OCI-LY7 (cell line): ENCODE measurements at regions not wholly inside any gene's neighbourhood (a gene's known extent, or its start where the extent isn't known, plus 50 kb on each side); places are given as distances from the start of the nearest gene placed in this dataset.

Source experiments
- BruUV-seq: library from RNA; stranded (reverse); fragments of 400-500 nt; replicated peaks from 2 replicates; lab custom pipeline; 2021; lab: Mats Ljungman, UMichigan
- CTCF ChIA-PET: fragments of 300-600 bp; sonication (Branson Sonifier 250); formaldehyde crosslinking; loops from one replicate; lab custom pipeline; 2022; ENCODE audit warnings: antibody characterized with exemption; ENCODE audit not compliant: unreplicated experiment; lab: Charles Lee
- POLR2A ChIA-PET: fragments of 300-600 bp; sonication (Branson Sonifier 250); formaldehyde crosslinking; loops from one replicate; lab custom pipeline; 2022; ENCODE audit warnings: antibody characterized with exemption; lab: Charles Lee
- DNase-seq: peaks from one replicate; pipeline ENCODE4 v3.0.0-alpha.2; 2015; ENCODE audit warnings: low spot score
- H2AFZ ChIP-seq: fragments of 200-600 bp; sonication (generic), shearing (Covaris generic); 2 replicates; pipeline ENCODE4 v1.6.1; 2014; ENCODE audit warnings: mild to moderate bottlenecking, antibody characterized with exemption, low read length, moderate library complexity
- H3K27ac ChIP-seq: fragments of 200-600 bp; sonication (generic); 2 replicates; pipeline ENCODE4 v1.5.1; 2014; ENCODE audit warnings: mixed run types, low read depth, mild to moderate bottlenecking, moderate library complexity, low read length, inconsistent platforms; ENCODE audit not compliant: poor library complexity, severe bottlenecking
- H3K36me3 ChIP-seq: fragments of 200-600 bp; sonication (generic); 2 replicates; pipeline ENCODE4 v1.6.1; 2014; ENCODE audit warnings: mild to moderate bottlenecking, antibody characterized with exemption, low read length, moderate library complexity, mixed read lengths; ENCODE audit not compliant: insufficient read depth
- H3K4me1 ChIP-seq: fragments of 200-600 bp; sonication (generic); 2 replicates; pipeline ENCODE4 v1.5.1; 2014; ENCODE audit warnings: mild to moderate bottlenecking, low read length; ENCODE audit not compliant: insufficient read depth, poor library complexity, severe bottlenecking
- H3K4me2 ChIP-seq: fragments of 200-600 bp; sonication (generic); 2 replicates; pipeline ENCODE4 v1.6.1; 2014; ENCODE audit warnings: mild to moderate bottlenecking, low read length
- H3K4me3 ChIP-seq: fragments of 200-600 bp; sonication (generic); 2 replicates; pipeline ENCODE4 v1.5.1; 2014; ENCODE audit warnings: mild to moderate bottlenecking, low read depth, low read length; ENCODE audit not compliant: poor library complexity, severe bottlenecking
- H3K79me2 ChIP-seq: fragments of 200-600 bp; sonication (generic); 2 replicates; pipeline ENCODE4 v1.6.1; 2016; ENCODE audit warnings: low read depth, mild to moderate bottlenecking, low read length, moderate library complexity, mixed read lengths; ENCODE audit not compliant: insufficient read depth
- H3K9me2 ChIP-seq: fragments of 200-600 bp; sonication (generic); 2 replicates; pipeline ENCODE4 v1.6.1; 2016; ENCODE audit warnings: mild to moderate bottlenecking, low read length, mixed read lengths; ENCODE audit not compliant: insufficient read depth
- H3K9me3 ChIP-seq: fragments of 200-600 bp; sonication (generic); 2 replicates; pipeline ENCODE4 v1.6.1; 2014; ENCODE audit warnings: mild to moderate bottlenecking, mixed run types, low read length, mixed read lengths
- H4K20me1 ChIP-seq: fragments of 200-600 bp; sonication (generic); 2 replicates; pipeline ENCODE4 v1.6.1; 2014; ENCODE audit warnings: mild to moderate bottlenecking, antibody characterized with exemption, low read length, moderate library complexity, mixed read lengths; ENCODE audit not compliant: insufficient read depth
- CTCF ChIP-seq: fragments of 200-600 bp; sonication (generic); conservative IDR thresholded peaks from 2 replicates; pipeline ENCODE4 v1.5.1; 2014; ENCODE audit warnings: mild to moderate bottlenecking, antibody characterized with exemption, low read length, moderate library complexity, mixed read lengths
- EZH2phosphoT487 ChIP-seq: fragments of 200-600 bp; sonication (generic); IDR thresholded peaks from 2 replicates; pipeline ENCODE4 v1.6.1; 2018; ENCODE audit warnings: low read depth, borderline replicate concordance, mild to moderate bottlenecking, mixed run types, antibody characterized with exemption, low read length, moderate library complexity, mixed read lengths
- intact Hi-C: fragments of 100-400 bp; cut with micrococcal nuclease; formaldehyde crosslinking; loops from one replicate; pipeline ENCODE4 v1.10.0; 2022; ENCODE audit not compliant: unreplicated experiment

- Histone ChIP-seq H3K4me2 (no peak overlapping the region), H3K4me3 (no peak overlapping the region), H2AFZ (no peak overlapping the region), H3K27ac (no peak overlapping the region), H3K4me1 (no peaks in the 10 kb centered on the region), H3K9me2 (no peaks in the 10 kb centered on the region), H3K79me2 (no peaks in the 10 kb centered on the region), H3K9me3 (no peaks in the 10 kb centered on the region), H3K36me3 (no peaks in the 10 kb centered on the region), H4K20me1 (no peaks in the 10 kb centered on the region)
- TF ChIP-seq EZH2phosphoT487 (no peak), CTCF (no peak)
- CTCF ChIA-PET = no interaction called here
- DNase-seq = no peak
- intact Hi-C loops = no loop called here
- no TSS peak for BruUV-seq
- POLR2A ChIA-PET = no interaction called here
These were observed 148.9 kb upstream of the CTTNBP2NL start for GRCh38 chr1:112247036-112247597.

- Histone ChIP-seq H3K9me2 (no peaks in the 10 kb centered on the region), H3K4me3 (no peak overlapping the region), H3K79me2 (no peaks in the 10 kb centered on the region), H3K36me3 (no peaks in the 10 kb centered on the region), H3K27ac (no peak overlapping the region), H2AFZ (no peak overlapping the region), H4K20me1 (no peaks in the 10 kb centered on the region), H3K4me2 (no peak overlapping the region), H3K4me1 (no peaks in the 10 kb centered on the region), H3K9me3 (no peaks in the 10 kb centered on the region)
- no peak for DNase-seq
- intact Hi-C loops = no loop called here
- TF ChIP-seq CTCF (no peak), EZH2phosphoT487 (no peak)
- POLR2A ChIA-PET = no interaction called here
- no TSS peak for BruUV-seq
- CTCF ChIA-PET = no interaction called here
These were observed 148.1 kb upstream of the CTTNBP2NL start for GRCh38 chr1:112247961-112248360.

GRCh38 chr1:112250892-112251291 lies 145.1 kb upstream of the CTTNBP2NL start:
- intact Hi-C loops = no loop called here
- BruUV-seq = no TSS peak
- Histone ChIP-seq H3K4me2 (no peak overlapping the region), H3K4me3 (no peak overlapping the region), H2AFZ (no peak overlapping the region), H3K9me3 (no peaks in the 10 kb centered on the region), H4K20me1 (no peaks in the 10 kb centered on the region), H3K79me2 (no peaks in the 10 kb centered on the region), H3K27ac (no peak overlapping the region), H3K4me1 (no peaks in the 10 kb centered on the region), H3K36me3 (no peaks in the 10 kb centered on the region), H3K9me2 (no peaks in the 10 kb centered on the region)
- DNase-seq = no peak
- ChIA-PET CTCF (no interaction called here), POLR2A (no interaction called here)
- TF ChIP-seq CTCF = no peak
- no peak for TF ChIP-seq EZH2phosphoT487
